ENCODE measurements at regions not wholly inside any gene's neighbourhood (a gene's known extent, or its start where the extent isn't known, plus 50 kb on each side); places are given as distances from the start of the nearest gene placed in this dataset.

- WGBS, 4 donors = 59 to 61% (median 61%) methylated on average over 2 of the region's 2 CpGs
- H3K36me3 ChIP-seq (replicated peaks in 1 of 2) = no peaks in the 10 kb centered on the region
- no peaks in the 10 kb centered on the region for H3K9me3 ChIP-seq (replicated peaks in 1 of 3)
- H3K4me1 ChIP-seq (replicated peaks in 1 of 2) = no peaks in the 10 kb centered on the region
- TF ChIP-seq CTCF (IDR thresholded peaks at IDR 0.05) (no peak), POLR2A (IDR thresholded peaks at IDR 0.05) (no peak)
- DNase-seq = no peak
- no peak overlapping the region for H3K27ac ChIP-seq
- H3K4me3 ChIP-seq = no peak overlapping the region
- intact Hi-C loops (cut with DNase I) = no loop called here
- no peaks in the 10 kb centered on the region for H3K27me3 ChIP-seq
These were observed 813.3 kb downstream of the HACE1 start for GRCh38 chr6:104046426-104046825.

- WGBS, 4 donors = 75 to 88% (median 85%) methylated on average over 1 of the region's 1 CpG
- Histone ChIP-seq H3K9me3 (replicated peaks in 1 of 3) (no peaks in the 10 kb centered on the region), H3K27me3 (no peaks in the 10 kb centered on the region), H3K4me1 (replicated peaks in 1 of 2) (no peaks in the 10 kb centered on the region), H3K4me3 (no peak overlapping the region), H3K27ac (no peak overlapping the region), H3K36me3 (replicated peaks in 1 of 2) (no peaks in the 10 kb centered on the region)
- DNase-seq = no peak
- intact Hi-C loops (cut with DNase I) = no loop called here
- no peak for TF ChIP-seq CTCF (IDR thresholded peaks at IDR 0.05)
These were observed 828.4 kb downstream of the HACE1 start for GRCh38 chr6:104031346-104031745.

- intact Hi-C loops (cut with DNase I) = no loop called here
- Histone ChIP-seq H3K27me3 (no peaks in the 10 kb centered on the region), H3K9me3 (replicated peaks in 1 of 3) (no peaks in the 10 kb centered on the region), H3K4me1 (replicated peaks in 1 of 2) (no peaks in the 10 kb centered on the region), H3K4me3 (no peak overlapping the region), H3K27ac (no peak overlapping the region), H3K36me3 (replicated peaks in 1 of 2) (no peaks in the 10 kb centered on the region)
- no peak for DNase-seq
- TF ChIP-seq CTCF (IDR thresholded peaks at IDR 0.05) (no peak), POLR2A (IDR thresholded peaks at IDR 0.05) (no peak)
These were observed 837.6 kb downstream of the HACE1 start for GRCh38 chr6:104022126-104022525.

- 48 to 59% (median 56%) methylated on average over 7 to 8 of the region's 8 CpGs for WGBS, 4 donors
- no peak for DNase-seq
- TF ChIP-seq POLR2A (IDR thresholded peaks at IDR 0.05) (no peak), CTCF (IDR thresholded peaks at IDR 0.05) (no peak)
- no peaks in the 10 kb centered on the region for H3K36me3 ChIP-seq (replicated peaks in 1 of 2)
- no peak overlapping the region for H3K4me3 ChIP-seq
- no peaks in the 10 kb centered on the region for H3K4me1 ChIP-seq (replicated peaks in 1 of 2)
- intact Hi-C loops (cut with DNase I) = no loop called here
- H3K27me3 ChIP-seq = no peaks in the 10 kb centered on the region
- H3K9me3 ChIP-seq (replicated peaks in 1 of 3) = no peaks in the 10 kb centered on the region
- no peak overlapping the region for H3K27ac ChIP-seq
These were observed 840.5 kb downstream of the HACE1 start for GRCh38 chr6:104019075-104019753.
